Mucosa of descending colon (tissue), 3 donors: ENCODE measurements at regions not wholly inside any gene's neighbourhood (a gene's known extent, or its start where the extent isn't known, plus 50 kb on each side); places are given as distances from the start of the nearest gene placed in this dataset.

Source experiments
- ATAC-seq: fragments of 200-7000 bp; cut with Tn5 transposase; one replicate; pipeline ENCODE4 v1.9.1; 2020; ENCODE audit warnings: mild to moderate bottlenecking, moderate library complexity
- DNase-seq, 3 donors: peaks; one replicate each; pipeline ENCODE4 v3.0.0-alpha.2; 2020
- H3K36me3 ChIP-seq: fragments of 200-600 bp; one replicate; pipeline ENCODE4 v1.8.0; 2021; ENCODE audit warnings: low read depth, mild to moderate bottlenecking
- H3K4me1 ChIP-seq: fragments of 200-600 bp; one replicate; pipeline ENCODE4 v1.8.0; 2021; ENCODE audit warnings: low read depth, mild to moderate bottlenecking
- H3K4me3 ChIP-seq: fragments of 200-600 bp; one replicate; pipeline ENCODE4 v1.8.0; 2021; ENCODE audit warnings: mild to moderate bottlenecking
- H3K9me3 ChIP-seq: fragments of 200-600 bp; one replicate; pipeline ENCODE4 v1.8.0; 2021; ENCODE audit warnings: mild to moderate bottlenecking
- intact Hi-C, 2 donors: fragments of 100-400 bp; cut with DNase I in 1 of 2; cut with micrococcal nuclease in 1 of 2; formaldehyde crosslinking; loops; one replicate each; pipeline versions ENCODE4 v1.11.0 to v1.11.1; 2022; cut with DNase I, micrococcal nuclease
- TF ChIP-seq, protein P1 (sequence below): fragments of 200-600 bp; IDR thresholded peaks from one replicate; pipeline ENCODE4 v1.8.0; 2022; ENCODE audit warnings: antibody characterized with exemption, mild to moderate bottlenecking
- donor health status: DM: no; HTN: no; CAD: no; lungs with moderate emphysema.
- donor health status: DM: no; HTN: no; CAD: no.
- donor health status: DM: no; HTN: yes; CAD: no.

DNA sequence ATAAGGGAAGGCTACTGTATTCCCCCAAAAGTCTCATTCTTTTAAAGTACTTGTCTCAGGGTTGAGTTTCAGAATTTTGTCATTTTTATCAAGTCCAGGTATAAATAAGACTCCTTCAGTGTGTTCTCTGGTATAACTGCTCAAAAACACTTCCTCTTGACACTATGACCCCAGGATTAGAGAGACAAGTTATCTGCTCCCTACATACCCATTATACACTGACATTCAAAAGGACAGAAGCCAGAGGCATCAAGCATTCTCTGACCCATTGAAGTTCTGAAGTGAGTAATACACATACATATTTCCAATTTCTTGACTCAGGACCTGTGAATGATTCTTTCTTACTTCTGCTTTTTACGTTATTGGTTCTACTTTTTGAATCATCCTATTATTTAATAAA lies 447.8 kb upstream of the CNTN5 start:
- TF ChIP-seq, protein P1, sequence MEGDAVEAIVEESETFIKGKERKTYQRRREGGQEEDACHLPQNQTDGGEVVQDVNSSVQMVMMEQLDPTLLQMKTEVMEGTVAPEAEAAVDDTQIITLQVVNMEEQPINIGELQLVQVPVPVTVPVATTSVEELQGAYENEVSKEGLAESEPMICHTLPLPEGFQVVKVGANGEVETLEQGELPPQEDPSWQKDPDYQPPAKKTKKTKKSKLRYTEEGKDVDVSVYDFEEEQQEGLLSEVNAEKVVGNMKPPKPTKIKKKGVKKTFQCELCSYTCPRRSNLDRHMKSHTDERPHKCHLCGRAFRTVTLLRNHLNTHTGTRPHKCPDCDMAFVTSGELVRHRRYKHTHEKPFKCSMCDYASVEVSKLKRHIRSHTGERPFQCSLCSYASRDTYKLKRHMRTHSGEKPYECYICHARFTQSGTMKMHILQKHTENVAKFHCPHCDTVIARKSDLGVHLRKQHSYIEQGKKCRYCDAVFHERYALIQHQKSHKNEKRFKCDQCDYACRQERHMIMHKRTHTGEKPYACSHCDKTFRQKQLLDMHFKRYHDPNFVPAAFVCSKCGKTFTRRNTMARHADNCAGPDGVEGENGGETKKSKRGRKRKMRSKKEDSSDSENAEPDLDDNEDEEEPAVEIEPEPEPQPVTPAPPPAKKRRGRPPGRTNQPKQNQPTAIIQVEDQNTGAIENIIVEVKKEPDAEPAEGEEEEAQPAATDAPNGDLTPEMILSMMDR: no peak
- intact Hi-C loops: no loop called here
- DNase-seq (no peak), ATAC-seq (no peak)
- no peak overlapping the region for H3K4me3 ChIP-seq
- no peaks in the 10 kb centered on the region for H3K36me3 ChIP-seq
- no peaks in the 10 kb centered on the region for H3K4me1 ChIP-seq
- peaks cover 17% of the 10 kb centered on the region for H3K9me3 ChIP-seq

DNA sequence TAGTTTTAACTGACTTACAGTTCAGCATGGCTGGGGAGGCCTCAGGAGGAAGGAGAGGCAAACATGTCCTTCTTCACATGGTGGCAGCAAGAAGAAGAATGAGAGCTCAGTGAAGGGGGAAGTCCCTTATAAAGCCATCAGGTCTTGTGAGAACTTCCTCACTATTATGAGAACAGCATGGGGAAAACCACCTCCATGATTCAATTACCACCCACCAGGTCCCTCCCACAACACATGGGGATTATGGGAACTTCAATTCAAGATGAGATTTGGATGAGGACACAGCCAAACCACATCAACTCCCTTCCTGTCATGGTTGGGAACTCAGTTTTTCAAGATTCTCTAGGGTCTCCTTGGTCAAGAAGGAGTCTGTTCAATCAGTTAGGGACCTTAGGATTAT lies 432.9 kb upstream of the CNTN5 start:
- H3K4me1 ChIP-seq: no peaks in the 10 kb centered on the region
- intact Hi-C loops: no loop called here
- peaks cover 36% of the 10 kb centered on the region for H3K9me3 ChIP-seq
- no peak overlapping the region for H3K4me3 ChIP-seq
- DNase-seq: no peak
- no peaks in the 10 kb centered on the region for H3K36me3 ChIP-seq
- TF ChIP-seq, protein P1: no peak
- ATAC-seq: no peak

DNA sequence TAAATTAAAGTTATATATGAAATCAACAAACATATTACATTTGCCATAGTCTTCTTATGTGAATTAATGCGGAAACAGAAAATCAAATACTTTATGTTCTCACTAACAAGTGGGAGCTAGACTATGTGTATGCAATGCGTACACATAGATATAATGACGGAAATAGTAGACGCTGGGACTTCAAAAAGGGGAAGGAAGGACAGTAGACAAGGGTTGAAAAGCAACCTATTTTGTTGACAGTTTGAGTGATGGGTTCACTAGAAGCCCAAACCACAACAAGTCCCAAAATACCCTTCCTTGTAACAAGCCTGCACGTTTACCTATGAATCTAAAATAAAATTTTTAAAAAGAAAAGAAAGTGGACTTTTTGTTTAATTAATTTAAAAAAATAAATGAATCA lies 430.8 kb upstream of the CNTN5 start:
- DNase-seq: no peak
- Histone ChIP-seq H3K4me1 (no peaks in the 10 kb centered on the region), H3K4me3 (no peak overlapping the region), H3K9me3 (peaks cover 54% of the 10 kb centered on the region), H3K36me3 (no peaks in the 10 kb centered on the region)
- intact Hi-C loops: no loop called here
- TF ChIP-seq, protein P1: no peak
- ATAC-seq: no peak

GRCh38 chr11:98600103-98600502 lies 420.6 kb upstream of the CNTN5 start:
- DNase-seq: no peak
- no peak for ATAC-seq
- TF ChIP-seq, protein P1: no peak
- no peak overlapping the region for H3K4me3 ChIP-seq
- peaks cover 39% of the 10 kb centered on the region for H3K9me3 ChIP-seq
- no peaks in the 10 kb centered on the region for H3K4me1 ChIP-seq
- intact Hi-C loops: no loop called here
- H3K36me3 ChIP-seq: no peaks in the 10 kb centered on the region

GRCh38 chr11:98600786-98601773 lies 419.7 kb upstream of the CNTN5 start:
- Histone ChIP-seq H3K9me3 (peaks cover 32% of the 10 kb centered on the region), H3K36me3 (no peaks in the 10 kb centered on the region), H3K4me1 (no peaks in the 10 kb centered on the region), H3K4me3 (no peak overlapping the region)
- ATAC-seq: no peak
- no peak for DNase-seq
- intact Hi-C loops: no loop called here
- TF ChIP-seq, protein P1: no peak
